Muscle layer of colon (tissue), 2 donors: ENCODE measurements at regions not wholly inside any gene's neighbourhood (a gene's known extent, or its start where the extent isn't known, plus 50 kb on each side); places are given as distances from the start of the nearest gene placed in this dataset.
"Not testable (repeated sequence)": the region's sequence is repeated elsewhere in the genome, so short reads cannot be mapped to it uniquely, and the experiment has no call there.

Experiments
- H3K27ac ChIP-seq: one replicate; pipeline ENCODE4 v1.7.0; 2013; ENCODE audit warnings: low read depth, mild to moderate bottlenecking, low read length, moderate library complexity
- H3K27me3 ChIP-seq, 2 donors: one replicate each; pipeline ENCODE4 v1.7.0; 2013; ENCODE audit warnings: low read length in 2 of 2, mild to moderate bottlenecking in 2 of 2; ENCODE audit not compliant: insufficient read depth in 2 of 2, control insufficient read depth in 1 of 2
- H3K36me3 ChIP-seq: one replicate; pipeline ENCODE4 v1.7.0; 2013; ENCODE audit warnings: mild to moderate bottlenecking, low read length; ENCODE audit not compliant: insufficient read depth
- H3K4me1 ChIP-seq: one replicate; pipeline ENCODE4 v1.7.0; 2013; ENCODE audit warnings: mild to moderate bottlenecking, low read length; ENCODE audit not compliant: insufficient read depth
- H3K4me3 ChIP-seq, 2 donors: one replicate each; pipeline ENCODE4 v1.7.0; 2013; ENCODE audit warnings: low read length in 2 of 2, low read depth in 1 of 2, mild to moderate bottlenecking in 1 of 2, moderate library complexity in 1 of 2
- H3K9ac ChIP-seq: one replicate; pipeline ENCODE4 v1.7.0; 2013; ENCODE audit warnings: low read length
- H3K9me3 ChIP-seq: one replicate; pipeline ENCODE4 v1.7.0; 2013; ENCODE audit warnings: mild to moderate bottlenecking, low read length
- donor health status: abdominal sarcoma.
- donor health status: Adenocarcinoma of cecum.

GRCh38 chr10:8283986-8284385 is 229.5 kb downstream of the GATA3 start:
- H3K4me1 ChIP-seq, result no peaks in the 10 kb centered on the region
- H3K36me3 ChIP-seq, result no peaks in the 10 kb centered on the region
- H3K9ac ChIP-seq, result no peak overlapping the region
- no peak overlapping the region for H3K27ac ChIP-seq
- no peaks in the 10 kb centered on the region for H3K9me3 ChIP-seq
- H3K4me3 ChIP-seq, result no peak overlapping the region
- no peaks in the 10 kb centered on the region for H3K27me3 ChIP-seq

- H3K4me1 ChIP-seq, H3K9me3 ChIP-seq, H3K9ac ChIP-seq, H3K27ac ChIP-seq, H3K27me3 ChIP-seq, H3K4me3 ChIP-seq, H3K36me3 ChIP-seq: not testable (repeated sequence)
Measured at GRCh38 chr10:8285970-8286369, 231.5 kb downstream of the GATA3 start.

GRCh38 chr10:8288600-8288999 is 234.1 kb downstream of the GATA3 start:
- H3K27ac ChIP-seq, result no peak overlapping the region
- H3K9ac ChIP-seq, result no peak overlapping the region
- no peaks in the 10 kb centered on the region for H3K4me1 ChIP-seq
- H3K36me3 ChIP-seq, result no peaks in the 10 kb centered on the region
- no peak overlapping the region for H3K4me3 ChIP-seq
- H3K27me3 ChIP-seq, result no peaks in the 10 kb centered on the region
- no peaks in the 10 kb centered on the region for H3K9me3 ChIP-seq

- H3K4me1 ChIP-seq, result no peaks in the 10 kb centered on the region
- no peaks in the 10 kb centered on the region for H3K27me3 ChIP-seq
- no peaks in the 10 kb centered on the region for H3K9me3 ChIP-seq
Measured at GRCh38 chr10:8289186-8289924, 234.9 kb downstream of the GATA3 start.

GRCh38 chr10:8294779-8295178 is 240.3 kb downstream of the GATA3 start:
- H3K4me3 ChIP-seq, result no peak overlapping the region
- H3K27ac ChIP-seq, result no peak overlapping the region
- peaks cover 3 to 23% of the 10 kb centered on the region in 2 donors for H3K27me3 ChIP-seq
- H3K4me1 ChIP-seq, result no peaks in the 10 kb centered on the region
- no peak overlapping the region for H3K9ac ChIP-seq
- H3K36me3 ChIP-seq, result no peaks in the 10 kb centered on the region
- no peaks in the 10 kb centered on the region for H3K9me3 ChIP-seq

More at GRCh38 chr10:8289186-8289924, 234.9 kb downstream of the GATA3 start:
- Histone ChIP-seq H3K9ac (no peak overlapping the region), H3K4me3 (no peak overlapping the region), H3K36me3 (no peaks in the 10 kb centered on the region), H3K27ac (no peak overlapping the region)

- peaks cover 3 to 23% of the 10 kb centered on the region in 2 donors for H3K27me3 ChIP-seq
- H3K9ac ChIP-seq, result no peak overlapping the region
- no peaks in the 10 kb centered on the region for H3K36me3 ChIP-seq
- H3K27ac ChIP-seq, result no peak overlapping the region
- no peaks in the 10 kb centered on the region for H3K4me1 ChIP-seq
- no peak overlapping the region for H3K4me3 ChIP-seq
- H3K9me3 ChIP-seq, result no peaks in the 10 kb centered on the region
Measured at GRCh38 chr10:8295311-8295710, 240.8 kb downstream of the GATA3 start.

- no peaks in the 10 kb centered on the region for H3K9me3 ChIP-seq
Measured at GRCh38 chr10:8296090-8296733, 241.7 kb downstream of the GATA3 start.

GRCh38 chr10:8296734-8297101 is 242.2 kb downstream of the GATA3 start:
- no peak overlapping the region for H3K27ac ChIP-seq
- H3K9ac ChIP-seq, result no peak overlapping the region
- H3K27me3 ChIP-seq, result peaks cover 3 to 23% of the 10 kb centered on the region in 2 donors

More at GRCh38 chr10:8296090-8296733, 241.7 kb downstream of the GATA3 start:
- Histone ChIP-seq H3K27me3 (peaks cover 3 to 23% of the 10 kb centered on the region in 2 donors), H3K27ac (no peak overlapping the region), H3K4me1 (no peaks in the 10 kb centered on the region), H3K4me3 (no peak overlapping the region), H3K9ac (no peak overlapping the region), H3K36me3 (no peaks in the 10 kb centered on the region)

GRCh38 chr10:8297107-8297506 is 242.6 kb downstream of the GATA3 start:
- Histone ChIP-seq H3K36me3 (no peaks in the 10 kb centered on the region), H3K27me3 (peaks cover 3 to 23% of the 10 kb centered on the region in 2 donors), H3K27ac (no peak overlapping the region), H3K4me3 (no peak overlapping the region), H3K9me3 (no peaks in the 10 kb centered on the region), H3K9ac (no peak overlapping the region), H3K4me1 (no peaks in the 10 kb centered on the region)

More at GRCh38 chr10:8296734-8297101, 242.2 kb downstream of the GATA3 start:
- Histone ChIP-seq H3K4me3 (no peak overlapping the region), H3K4me1 (no peaks in the 10 kb centered on the region), H3K9me3 (no peaks in the 10 kb centered on the region), H3K36me3 (no peaks in the 10 kb centered on the region)

GRCh38 chr10:8297959-8298358 is 243.5 kb downstream of the GATA3 start:
- no peaks in the 10 kb centered on the region for H3K36me3 ChIP-seq
- H3K4me1 ChIP-seq, result no peaks in the 10 kb centered on the region
- no peak overlapping the region for H3K9ac ChIP-seq
- H3K27ac ChIP-seq, result no peak overlapping the region
- H3K9me3 ChIP-seq, result no peaks in the 10 kb centered on the region
- no peak overlapping the region for H3K4me3 ChIP-seq
- peaks cover 3 to 23% of the 10 kb centered on the region in 2 donors for H3K27me3 ChIP-seq

GRCh38 chr10:8298896-8299570 is 244.5 kb downstream of the GATA3 start:
- no peak overlapping the region for H3K4me3 ChIP-seq
- no peak overlapping the region for H3K27ac ChIP-seq
- H3K9ac ChIP-seq, result no peak overlapping the region
- no peaks in the 10 kb centered on the region for H3K9me3 ChIP-seq
- H3K4me1 ChIP-seq, result no peaks in the 10 kb centered on the region
- H3K27me3 ChIP-seq, result peaks cover 3 to 23% of the 10 kb centered on the region in 2 donors
- H3K36me3 ChIP-seq, result no peaks in the 10 kb centered on the region
